ENCODE measurements at regions not wholly inside any gene's neighbourhood (a gene's known extent, or its start where the extent isn't known, plus 50 kb on each side); places are given as distances from the start of the nearest gene placed in this dataset.

DNA sequence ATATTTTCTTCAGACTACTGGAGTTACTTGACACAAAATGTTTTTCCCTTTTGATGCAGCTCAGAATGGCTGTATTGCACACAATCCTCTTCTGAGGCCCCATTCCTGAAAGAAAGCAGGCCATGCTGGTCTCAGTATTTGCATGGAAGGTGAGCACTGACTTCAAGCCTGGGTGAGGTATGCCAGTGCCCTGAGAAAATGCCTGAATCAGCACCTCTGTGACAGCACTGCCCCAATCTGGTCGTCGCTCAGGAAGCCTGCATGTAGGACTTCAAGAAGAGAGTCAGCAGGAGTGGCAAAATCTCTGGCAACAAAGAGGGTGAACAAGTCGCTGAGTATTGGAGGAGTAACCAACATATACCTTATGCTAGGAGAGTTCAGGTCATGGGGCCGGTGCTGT lies 425.2 kb upstream of the PIK3R1 start:
- TF ChIP-seq POLR2AphosphoS5 (IDR thresholded peaks at IDR 0.05; ENCODE audit: low read depth, low read length) = no peak
- no peak for TF ChIP-seq POLR2A (IDR thresholded peaks at IDR 0.05; ENCODE audit: low read depth, low read length)
